Endothelial cell of umbilical vein (primary cell): ENCODE measurements at regions not wholly inside any gene's neighbourhood (a gene's known extent, or its start where the extent isn't known, plus 50 kb on each side); places are given as distances from the start of the nearest gene placed in this dataset.

Source experiments
- BruUV-seq: library from RNA; stranded (reverse); fragments of 400-500 nt; replicated peaks from 2 replicates; lab custom pipeline; 2021; lab: Mats Ljungman, UMichigan
- CTCF ChIA-PET: fragments of 300-600, 350-600 bp; sonication (Branson Sonifier 250); formaldehyde crosslinking; loops from one replicate; lab custom pipeline; 2021; ENCODE audit warnings: antibody characterized with exemption, inconsistent platforms; lab: Charles Lee
- POLR2A ChIA-PET: fragments of 300-600, 350-600 bp; sonication (Branson Sonifier 250); formaldehyde crosslinking; loops from one replicate; lab custom pipeline; 2021; ENCODE audit warnings: antibody characterized with exemption, inconsistent platforms; lab: Charles Lee
- DNase-seq: peaks from one replicate; pipeline ENCODE4 v3.0.0-alpha.2; 2011; ENCODE audit warnings: low read depth, low spot score
- FAIRE-seq: peaks from 2 replicates; lab custom pipeline; 2011; peaks lifted over from hg19 to GRCh38; lab: Jason Lieb, UNC
- H2AFZ ChIP-seq: 2 replicates; pipeline ENCODE4 v1.6.0; 2012; ENCODE audit warnings: low read depth, low read length, control low read depth, inconsistent platforms
- H3K27ac ChIP-seq: 2 replicates; pipeline ENCODE4 v1.5.1; 2011; ENCODE audit warnings: low read depth, mild to moderate bottlenecking, control low read depth, low read length, moderate library complexity; ENCODE audit not compliant: insufficient read depth
- H3K27me3 ChIP-seq, 2 experiments: 2 replicates each; pipeline versions ENCODE4 v1.6.0 to v1.6.1; 2011; ENCODE audit warnings: low read length in 2 of 2, mixed read lengths in 1 of 2; ENCODE audit not compliant: control insufficient read depth in 2 of 2, insufficient read depth in 2 of 2
- H3K36me3 ChIP-seq, 2 experiments: 2 replicates in 1 of 2; 3 replicates in 1 of 2; pipeline ENCODE4 v1.5.1; 2011; ENCODE audit warnings: low read length in 2 of 2, mild to moderate bottlenecking in 1 of 2, moderate library complexity in 1 of 2; ENCODE audit not compliant: control insufficient read depth in 2 of 2, insufficient read depth in 2 of 2; ENCODE audit errors: extremely low read depth in 1 of 2
- H3K4me1 ChIP-seq: 3 replicates; pipeline ENCODE4 v1.5.1; 2011; ENCODE audit warnings: mild to moderate bottlenecking, low read length; ENCODE audit not compliant: control insufficient read depth, insufficient read depth; ENCODE audit errors: extremely low read depth
- H3K4me2 ChIP-seq: 2 replicates; pipeline ENCODE4 v1.6.1; 2011; ENCODE audit warnings: low read length, control low read depth, mixed read lengths; ENCODE audit not compliant: insufficient read depth
- H3K4me3 ChIP-seq, 3 experiments: fragments of 200-600 bp in 1 of 3; sonication (generic), shearing (Covaris generic) in 1 of 3; replicated peaks in 1 of 3; 2 replicates each; pipeline ENCODE4 v1.5.1; 2011 to 2016; ENCODE audit warnings: control low read depth in 3 of 3, low read length in 3 of 3, mild to moderate bottlenecking in 2 of 3, inconsistent platforms in 1 of 3, low read depth in 1 of 3, moderate library complexity in 1 of 3; ENCODE audit not compliant: insufficient read depth in 1 of 3
- H3K79me2 ChIP-seq: 2 replicates; pipeline ENCODE4 v1.6.0; 2012; ENCODE audit warnings: low read length, inconsistent platforms; ENCODE audit not compliant: control insufficient read depth, insufficient read depth
- H3K9ac ChIP-seq: replicated peaks from 2 replicates; pipeline ENCODE3; 2011; ENCODE audit warnings: low read length, control low read depth; ENCODE audit not compliant: insufficient read depth; ENCODE audit errors: extremely low read depth
- H3K9me1 ChIP-seq: replicated peaks from 3 replicates; pipeline ENCODE4 v1.6.0; 2011; ENCODE audit warnings: mild to moderate bottlenecking, low read length; ENCODE audit not compliant: control insufficient read depth, insufficient read depth; ENCODE audit errors: extremely low read depth
- H3K9me3 ChIP-seq: replicated peaks from 2 replicates; pipeline ENCODE4 v1.5.1; 2012; ENCODE audit warnings: low read length, inconsistent platforms; ENCODE audit not compliant: control insufficient read depth, insufficient read depth
- H4K20me1 ChIP-seq: replicated peaks from 2 replicates; pipeline ENCODE3; 2011; ENCODE audit warnings: mild to moderate bottlenecking, low read length; ENCODE audit not compliant: control insufficient read depth, insufficient read depth; ENCODE audit errors: extremely low read depth
- EZH2 ChIP-seq: IDR thresholded peaks from 2 replicates; pipeline ENCODE4 v1.6.1; 2012; ENCODE audit warnings: borderline replicate concordance, low read depth, mild to moderate bottlenecking, moderate library complexity, low read length, inconsistent platforms; ENCODE audit not compliant: severe bottlenecking
- FOS ChIP-seq: IDR thresholded peaks from 2 replicates; pipeline ENCODE4 v1.6.1; 2011; ENCODE audit warnings: mild to moderate bottlenecking, low read length, moderate library complexity, borderline replicate concordance; ENCODE audit not compliant: insufficient read depth
- GATA2 ChIP-seq: IDR thresholded peaks from 2 replicates; pipeline ENCODE4 v1.7.0; 2011; ENCODE audit warnings: low read depth, mild to moderate bottlenecking, moderate library complexity, mixed read lengths, low read length; ENCODE audit not compliant: insufficient read length, insufficient read depth
- JUN ChIP-seq: IDR thresholded peaks from 2 replicates; pipeline ENCODE4 v1.6.1; 2011; ENCODE audit warnings: borderline replicate concordance, low read depth; ENCODE audit not compliant: insufficient read length, insufficient read depth
- MYC ChIP-seq: IDR thresholded peaks from one replicate; pipeline ENCODE4 v1.6.1; 2011; ENCODE audit warnings: mild to moderate bottlenecking, low read depth, low read length
- POLR2A ChIP-seq: IDR thresholded peaks from 2 replicates; pipeline ENCODE4 v1.6.1; 2012; ENCODE audit warnings: low read depth, mild to moderate bottlenecking, control low read depth, low read length
- POLR2AphosphoS5 ChIP-seq: IDR thresholded peaks from 2 replicates; pipeline ENCODE4 v1.6.1; 2012; ENCODE audit warnings: low read depth, mild to moderate bottlenecking, control low read depth, low read length, moderate library complexity; ENCODE audit not compliant: insufficient read depth
- dilution Hi-C: fragments of 300-500 bp; cut with MboI; formaldehyde crosslinking; loops from one replicate; pipeline ENCODE4 v1.15.0; 2019; ENCODE audit warnings: low sequenced_read_pairs; ENCODE audit not compliant: extremely low pct_ligation_motif_present
- intact Hi-C: fragments of 100-400 bp; cut with micrococcal nuclease; formaldehyde crosslinking; loops from one replicate; pipeline ENCODE4 v1.10.0; 2022
- TF ChIP-seq, protein P1 (sequence below), 2 donors: IDR thresholded peaks; 1 replicate in 1 of 2; 2 replicates in 1 of 2; pipeline ENCODE4 v1.5.1; 2011; ENCODE audit warnings: low read length in 2 of 2, mild to moderate bottlenecking in 2 of 2, moderate library complexity in 2 of 2, control low read depth in 1 of 2, inconsistent platforms in 1 of 2, low read depth in 1 of 2; ENCODE audit not compliant: insufficient read depth in 1 of 2; ENCODE audit errors: extremely low read depth in 1 of 2
- TF ChIP-seq, protein P2 (sequence below): IDR thresholded peaks from 2 replicates; pipeline ENCODE4 v1.6.1; 2011; ENCODE audit not compliant: insufficient read depth, insufficient read length

DNA sequence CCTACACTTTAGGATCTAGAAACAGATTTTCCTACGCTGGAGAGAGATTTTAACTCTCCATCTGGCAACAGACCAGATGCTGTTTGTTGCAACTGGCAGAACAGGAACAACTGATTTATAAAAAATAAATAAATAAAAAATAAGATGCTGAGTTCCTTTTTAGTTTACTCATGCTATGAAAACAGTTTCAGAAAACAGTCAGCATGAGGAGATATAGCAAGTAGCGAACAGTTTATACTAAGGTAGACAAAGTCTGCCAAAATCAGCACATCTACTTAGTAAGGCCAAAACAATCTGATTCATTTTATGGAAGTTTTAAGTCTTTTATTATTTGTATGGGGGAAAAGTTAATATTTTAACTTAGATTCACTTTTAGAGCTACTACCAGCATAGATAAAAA is 974.0 kb upstream of the CNTNAP5 start:
- H3K9me1 ChIP-seq = no peaks in the 10 kb centered on the region
- H3K9ac ChIP-seq = no peak overlapping the region
- no peaks in the 10 kb centered on the region for H3K27me3 ChIP-seq
- no peak for FAIRE-seq
- BruUV-seq = no TSS peak
- H3K4me1 ChIP-seq = no peaks in the 10 kb centered on the region
- ChIA-PET POLR2A (no interaction called here), CTCF (no interaction called here)
- no peak overlapping the region for H3K4me2 ChIP-seq
- no peak overlapping the region for H3K27ac ChIP-seq
- TF ChIP-seq, protein P1, sequence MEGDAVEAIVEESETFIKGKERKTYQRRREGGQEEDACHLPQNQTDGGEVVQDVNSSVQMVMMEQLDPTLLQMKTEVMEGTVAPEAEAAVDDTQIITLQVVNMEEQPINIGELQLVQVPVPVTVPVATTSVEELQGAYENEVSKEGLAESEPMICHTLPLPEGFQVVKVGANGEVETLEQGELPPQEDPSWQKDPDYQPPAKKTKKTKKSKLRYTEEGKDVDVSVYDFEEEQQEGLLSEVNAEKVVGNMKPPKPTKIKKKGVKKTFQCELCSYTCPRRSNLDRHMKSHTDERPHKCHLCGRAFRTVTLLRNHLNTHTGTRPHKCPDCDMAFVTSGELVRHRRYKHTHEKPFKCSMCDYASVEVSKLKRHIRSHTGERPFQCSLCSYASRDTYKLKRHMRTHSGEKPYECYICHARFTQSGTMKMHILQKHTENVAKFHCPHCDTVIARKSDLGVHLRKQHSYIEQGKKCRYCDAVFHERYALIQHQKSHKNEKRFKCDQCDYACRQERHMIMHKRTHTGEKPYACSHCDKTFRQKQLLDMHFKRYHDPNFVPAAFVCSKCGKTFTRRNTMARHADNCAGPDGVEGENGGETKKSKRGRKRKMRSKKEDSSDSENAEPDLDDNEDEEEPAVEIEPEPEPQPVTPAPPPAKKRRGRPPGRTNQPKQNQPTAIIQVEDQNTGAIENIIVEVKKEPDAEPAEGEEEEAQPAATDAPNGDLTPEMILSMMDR (IDR thresholded peaks at IDR 0.05; ENCODE audit: extremely low read depth in 1 of 2, insufficient read depth in 1 of 2, low read depth in 1 of 2, low read length in 2 of 2) = no peak
- no peak for TF ChIP-seq POLR2A
- TF ChIP-seq FOS = no peak
- no peak for TF ChIP-seq GATA2
- TF ChIP-seq, protein P2, sequence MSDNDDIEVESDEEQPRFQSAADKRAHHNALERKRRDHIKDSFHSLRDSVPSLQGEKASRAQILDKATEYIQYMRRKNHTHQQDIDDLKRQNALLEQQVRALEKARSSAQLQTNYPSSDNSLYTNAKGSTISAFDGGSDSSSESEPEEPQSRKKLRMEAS = no peak
- no peak for TF ChIP-seq JUN
- no peak for TF ChIP-seq EZH2
- TF ChIP-seq POLR2AphosphoS5 = no peak
- no peak for TF ChIP-seq MYC
- intact Hi-C loops (no loop called here), dilution Hi-C loops (no loop called here)
- no peak for DNase-seq
- no peak overlapping the region for H2AFZ ChIP-seq
- no peaks in the 10 kb centered on the region for H3K36me3 ChIP-seq
- H4K20me1 ChIP-seq = no peaks in the 10 kb centered on the region
- H3K79me2 ChIP-seq = no peaks in the 10 kb centered on the region
- peaks cover 1% of the 10 kb centered on the region for H3K9me3 ChIP-seq
- no peak overlapping the region for H3K4me3 ChIP-seq
